ENCODE measurements at regions not wholly inside any gene's neighbourhood (a gene's known extent, or its start where the extent isn't known, plus 50 kb on each side); places are given as distances from the start of the nearest gene placed in this dataset.

DNA sequence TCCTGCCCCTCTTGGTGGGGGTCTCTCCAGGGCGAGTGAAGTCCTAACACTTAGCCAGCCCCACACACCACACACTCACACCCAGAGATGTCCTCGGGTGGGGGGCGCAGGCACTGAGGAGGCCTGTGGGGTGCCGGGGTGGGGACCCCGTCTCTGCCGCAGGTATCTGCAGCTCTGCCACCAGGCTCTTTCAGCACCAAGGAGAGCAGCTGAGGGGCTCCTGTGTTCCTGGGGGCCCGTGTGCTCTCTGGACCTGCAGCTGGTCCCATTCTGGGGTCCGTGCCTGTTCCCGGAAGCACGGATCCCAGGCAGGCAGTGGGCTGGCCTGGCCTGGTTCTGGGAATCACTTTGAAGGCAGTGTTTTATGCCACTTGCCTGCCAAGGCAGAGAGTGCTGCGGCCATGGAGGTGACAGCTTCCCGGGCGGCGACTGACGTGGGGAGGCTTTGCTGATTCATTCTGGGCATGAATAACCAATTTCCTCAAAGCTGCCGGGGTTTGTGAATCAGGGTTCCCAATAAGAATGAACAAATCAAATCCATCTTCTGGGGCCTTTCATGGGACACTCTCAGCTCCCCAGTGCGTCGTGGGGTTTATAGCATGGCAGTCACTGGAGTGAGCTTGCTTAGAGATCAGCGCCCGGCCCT is 54.4 kb upstream of the SLCO4A1 start:
- Histone ChIP-seq H3K9ac (ENCODE audit: low read depth, low read length) (no peak overlapping the region), H3K36me3 (ENCODE audit: control insufficient read depth, insufficient read depth, low read length) (no peaks in the 10 kb centered on the region), H3K9me3 (ENCODE audit: control insufficient read depth, insufficient read depth, low read length) (no peaks in the 10 kb centered on the region), H3K4me3 (ENCODE audit: low read depth, low read length) (no peak overlapping the region), H3K27me3 (ENCODE audit: control insufficient read depth, insufficient read depth, low read length) (no peaks in the 10 kb centered on the region), H3K4me1 (ENCODE audit: control insufficient read depth, insufficient read depth, low read length) (no peaks in the 10 kb centered on the region)

DNA sequence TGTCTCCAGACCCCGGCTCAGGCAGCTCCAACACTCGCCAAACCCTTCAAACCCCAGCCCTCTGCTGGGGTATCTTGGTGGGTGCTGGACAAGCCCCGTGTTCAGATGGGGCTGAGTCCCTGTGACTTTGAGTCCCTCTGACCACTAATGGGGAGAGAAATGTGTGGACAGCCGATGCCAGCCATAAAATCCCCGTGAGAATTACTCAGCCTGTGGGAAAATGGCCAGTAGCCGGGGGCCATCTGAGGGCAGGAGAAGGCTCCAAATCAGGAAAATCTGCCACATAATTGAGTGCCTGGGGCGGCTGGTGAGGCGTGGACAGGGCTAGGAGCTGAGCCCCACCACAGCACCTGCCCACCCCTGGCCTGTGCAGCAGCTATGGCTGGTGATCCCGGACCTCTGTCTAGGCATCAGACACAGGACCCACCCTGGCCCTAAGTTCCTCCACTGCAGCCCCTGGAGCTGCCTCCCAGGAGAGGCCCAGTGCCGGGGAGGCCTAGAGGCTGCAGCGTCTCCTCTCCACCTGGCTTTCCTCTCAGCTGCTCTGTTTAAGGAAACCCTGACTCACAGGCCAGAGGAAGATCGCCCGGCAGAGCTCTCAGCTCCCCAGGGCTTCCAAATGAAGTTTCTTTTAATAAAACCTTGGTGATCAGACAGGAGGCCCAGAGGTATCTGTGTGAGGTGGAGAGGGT is 53.7 kb upstream of the SLCO4A1 start:
- no peaks in the 10 kb centered on the region for H3K4me1 ChIP-seq (ENCODE audit: control insufficient read depth, insufficient read depth, low read length)
- no peaks in the 10 kb centered on the region for H3K36me3 ChIP-seq (ENCODE audit: control insufficient read depth, insufficient read depth, low read length)
- H3K9me3 ChIP-seq (ENCODE audit: control insufficient read depth, insufficient read depth, low read length), result no peaks in the 10 kb centered on the region
- no peak overlapping the region for H3K9ac ChIP-seq (ENCODE audit: low read depth, low read length)
- H3K27me3 ChIP-seq (ENCODE audit: control insufficient read depth, insufficient read depth, low read length), result no peaks in the 10 kb centered on the region
- no peak overlapping the region for H3K4me3 ChIP-seq (ENCODE audit: low read depth, low read length)

DNA sequence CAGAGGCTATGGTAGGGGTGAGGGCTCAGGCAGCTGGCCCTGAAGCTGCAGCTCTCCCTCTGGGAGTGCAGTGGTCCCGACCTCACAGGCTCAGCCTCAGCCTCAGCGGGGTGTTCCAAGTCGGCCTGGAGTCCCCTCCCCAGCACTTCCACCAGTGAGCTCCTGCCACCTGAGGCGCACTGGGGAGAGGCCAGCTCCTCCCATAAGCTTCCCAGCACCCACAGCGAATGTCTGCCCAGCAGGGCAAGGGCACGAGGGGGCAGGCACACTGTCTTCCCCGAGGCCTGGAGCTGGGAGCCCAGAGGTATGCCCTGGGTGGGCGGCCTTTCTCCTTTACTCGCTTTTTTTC is 53.2 kb upstream of the SLCO4A1 start:
- Histone ChIP-seq H3K27me3 (ENCODE audit: control insufficient read depth, insufficient read depth, low read length) (no peaks in the 10 kb centered on the region), H3K36me3 (ENCODE audit: control insufficient read depth, insufficient read depth, low read length) (no peaks in the 10 kb centered on the region), H3K9me3 (ENCODE audit: control insufficient read depth, insufficient read depth, low read length) (no peaks in the 10 kb centered on the region), H3K4me3 (ENCODE audit: low read depth, low read length) (no peak overlapping the region), H3K4me1 (ENCODE audit: control insufficient read depth, insufficient read depth, low read length) (no peaks in the 10 kb centered on the region), H3K9ac (ENCODE audit: low read depth, low read length) (no peak overlapping the region)

DNA sequence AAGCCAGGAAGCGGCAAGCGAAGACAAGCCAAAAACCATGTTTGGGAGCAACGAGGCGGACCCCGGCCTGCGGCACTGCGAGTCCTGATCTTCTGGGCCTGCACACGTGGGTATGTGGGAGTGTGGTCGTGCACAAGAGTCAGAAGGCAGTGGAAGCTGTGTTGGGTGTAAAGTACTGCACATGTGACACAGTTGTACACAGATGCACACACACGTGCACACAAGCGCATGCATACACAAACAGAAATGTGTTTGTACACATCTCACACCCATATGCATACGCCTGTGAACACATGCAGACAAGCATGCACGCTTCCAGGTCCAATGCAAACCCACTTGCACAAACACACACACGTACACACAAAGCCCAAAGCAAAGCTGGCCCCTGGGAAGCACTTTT is 52.6 kb upstream of the SLCO4A1 start:
- H3K4me3 ChIP-seq (ENCODE audit: low read depth, low read length), result no peak overlapping the region
- H3K9ac ChIP-seq (ENCODE audit: low read depth, low read length), result no peak overlapping the region
- H3K9me3 ChIP-seq (ENCODE audit: control insufficient read depth, insufficient read depth, low read length), result no peaks in the 10 kb centered on the region
- H3K4me1 ChIP-seq (ENCODE audit: control insufficient read depth, insufficient read depth, low read length), result no peaks in the 10 kb centered on the region
- H3K36me3 ChIP-seq (ENCODE audit: control insufficient read depth, insufficient read depth, low read length), result no peaks in the 10 kb centered on the region
- H3K27me3 ChIP-seq (ENCODE audit: control insufficient read depth, insufficient read depth, low read length), result no peaks in the 10 kb centered on the region

DNA sequence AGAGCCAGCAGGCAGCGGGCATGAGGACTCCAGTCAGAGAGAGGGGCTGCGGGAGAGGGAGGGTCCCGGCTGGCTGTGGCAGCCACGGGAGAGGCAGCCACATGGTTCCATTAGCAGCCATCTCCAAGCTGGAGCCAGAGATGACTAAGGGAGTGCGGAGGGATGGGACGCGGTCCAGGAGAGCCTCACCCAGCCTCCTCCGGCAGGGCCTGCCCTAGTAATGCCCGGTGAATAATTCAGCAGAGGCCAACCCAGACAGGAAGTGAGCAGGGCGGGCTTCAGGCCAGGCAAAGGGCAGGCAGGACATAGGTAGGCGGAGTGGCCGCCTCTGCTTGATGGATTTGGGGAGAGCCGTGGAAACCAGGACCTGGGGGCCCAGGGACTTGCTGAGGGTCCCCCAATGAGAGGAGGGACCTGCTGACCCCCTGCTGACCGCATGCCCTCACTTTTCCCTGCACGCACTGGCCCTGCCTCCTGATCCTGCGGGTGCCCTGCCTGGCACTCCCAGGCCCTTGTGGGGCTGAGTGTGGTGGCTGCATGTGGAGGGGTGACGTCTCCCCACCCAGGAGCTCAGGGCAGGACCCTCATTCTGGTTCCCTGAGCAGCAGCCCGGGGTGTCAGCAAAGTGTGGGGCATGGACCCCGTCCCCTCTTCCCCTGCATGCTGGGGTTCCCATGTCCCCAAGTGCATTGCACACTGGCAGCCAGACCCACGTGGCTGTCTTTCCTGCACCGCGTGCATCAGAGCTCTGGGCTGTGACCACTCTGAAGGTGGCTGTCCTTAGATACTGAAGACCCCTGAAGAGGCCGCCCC is 51.8 kb upstream of the SLCO4A1 start:
- H3K4me1 ChIP-seq (ENCODE audit: control insufficient read depth, insufficient read depth, low read length), result no peaks in the 10 kb centered on the region
- no peak overlapping the region for H3K9ac ChIP-seq (ENCODE audit: low read depth, low read length)
- no peaks in the 10 kb centered on the region for H3K27me3 ChIP-seq (ENCODE audit: control insufficient read depth, insufficient read depth, low read length)
- no peaks in the 10 kb centered on the region for H3K9me3 ChIP-seq (ENCODE audit: control insufficient read depth, insufficient read depth, low read length)
- no peak overlapping the region for H3K4me3 ChIP-seq (ENCODE audit: low read depth, low read length)
- no peaks in the 10 kb centered on the region for H3K36me3 ChIP-seq (ENCODE audit: control insufficient read depth, insufficient read depth, low read length)

DNA sequence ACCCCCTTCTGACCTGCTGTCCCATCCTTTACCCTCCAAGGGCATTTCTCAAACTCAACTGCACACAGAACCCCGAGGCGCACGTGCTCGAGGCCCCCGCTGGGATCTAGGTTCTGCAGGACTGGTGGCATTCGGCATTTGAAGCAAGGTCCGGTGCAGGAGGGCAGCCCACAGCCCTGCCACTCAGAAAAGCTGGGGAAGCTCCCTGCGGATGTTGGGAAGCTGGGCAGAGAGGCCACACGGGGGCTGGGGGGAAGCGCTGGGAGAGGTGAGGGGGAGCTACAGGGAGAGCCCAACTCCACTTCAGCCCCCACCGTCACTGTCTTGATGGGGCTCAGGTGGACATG is 51.2 kb upstream of the SLCO4A1 start:
- Histone ChIP-seq H3K36me3 (ENCODE audit: control insufficient read depth, insufficient read depth, low read length) (no peaks in the 10 kb centered on the region), H3K4me1 (ENCODE audit: control insufficient read depth, insufficient read depth, low read length) (no peaks in the 10 kb centered on the region), H3K27me3 (ENCODE audit: control insufficient read depth, insufficient read depth, low read length) (no peaks in the 10 kb centered on the region), H3K9ac (ENCODE audit: low read depth, low read length) (no peak overlapping the region), H3K4me3 (ENCODE audit: low read depth, low read length) (no peak overlapping the region), H3K9me3 (ENCODE audit: control insufficient read depth, insufficient read depth, low read length) (no peaks in the 10 kb centered on the region)

DNA sequence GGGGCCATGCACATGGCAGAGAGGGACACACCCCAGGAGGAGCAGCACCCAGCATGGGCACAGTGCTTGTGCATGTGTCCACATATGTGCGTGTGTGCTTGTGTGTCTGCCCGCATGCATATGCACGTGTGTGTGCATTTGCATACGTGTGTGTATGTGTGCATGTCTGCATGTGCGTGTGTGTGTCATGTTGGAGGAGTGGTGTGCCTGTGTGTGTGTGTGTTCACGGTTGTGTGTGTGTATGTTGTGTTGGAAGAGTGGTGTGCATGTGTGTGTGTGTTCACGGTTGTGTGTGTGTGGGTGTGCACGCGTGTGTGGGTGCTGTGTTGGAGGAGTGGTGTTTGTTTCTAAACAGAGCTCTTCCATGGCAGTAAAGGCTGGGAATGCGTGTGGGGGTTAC is 50.7 kb upstream of the SLCO4A1 start:
- Histone ChIP-seq H3K9me3 (ENCODE audit: control insufficient read depth, insufficient read depth, low read length) (no peaks in the 10 kb centered on the region), H3K9ac (ENCODE audit: low read depth, low read length) (no peak overlapping the region), H3K4me1 (ENCODE audit: control insufficient read depth, insufficient read depth, low read length) (no peaks in the 10 kb centered on the region), H3K36me3 (ENCODE audit: control insufficient read depth, insufficient read depth, low read length) (no peaks in the 10 kb centered on the region), H3K27me3 (ENCODE audit: control insufficient read depth, insufficient read depth, low read length) (no peaks in the 10 kb centered on the region), H3K4me3 (ENCODE audit: low read depth, low read length) (no peak overlapping the region)

Data from iPS-15b (cell line).